Upper lobe of left lung (tissue), 6 donors: ENCODE measurements at regions not wholly inside any gene's neighbourhood (a gene's known extent, or its start where the extent isn't known, plus 50 kb on each side); places are given as distances from the start of the nearest gene placed in this dataset.

Experiments
- ATAC-seq, 2 donors: fragments of 200-7000 bp; cut with Tn5 transposase; one replicate each; pipeline ENCODE4 v1.9.1; 2022; ENCODE audit warnings: mild to moderate bottlenecking in 2 of 2, moderate library complexity in 2 of 2; ENCODE audit not compliant: low FRiP score in 2 of 2
- DNase-seq, 2 donors: peaks; one replicate each; pipeline ENCODE4 v3.0.0-alpha.2; 2019 to 2020
- H3K27ac ChIP-seq, 4 donors: fragments of 200-600 bp; sonication (generic); one replicate each; pipeline ENCODE4 v1.5.1; 2016 to 2019
- H3K27me3 ChIP-seq, 4 donors: fragments of 200-600 bp; sonication (generic); one replicate each; pipeline ENCODE4 v1.5.1; 2017 to 2019
- H3K36me3 ChIP-seq, 4 donors: fragments of 200-600 bp; sonication (generic); one replicate each; pipeline ENCODE4 v1.5.1; 2016 to 2019
- H3K4me1 ChIP-seq, 4 donors: fragments of 200-600 bp; sonication (generic); one replicate each; pipeline ENCODE4 v1.5.1; 2018 to 2019
- H3K4me3 ChIP-seq, 4 donors: fragments of 200-600 bp; sonication (generic); one replicate each; pipeline ENCODE4 v1.5.1; 2017 to 2019; ENCODE audit warnings: mild to moderate bottlenecking in 2 of 4, moderate library complexity in 1 of 4
- H3K9me3 ChIP-seq, 4 donors: fragments of 200-600 bp; sonication (generic); one replicate each; pipeline ENCODE4 v1.5.1; 2018 to 2019
- EP300 ChIP-seq, 4 donors: sonication (generic); formaldehyde crosslinking; IDR thresholded peaks; one replicate each; pipeline ENCODE4 v1.5.1; 2017; ENCODE audit warnings: antibody characterized with exemption in 4 of 4, control low read depth in 2 of 4
- POLR2A ChIP-seq, 4 donors: fragments of 450-650 bp; IDR thresholded peaks; one replicate each; pipeline ENCODE4 v1.5.1; 2016 to 2017; ENCODE audit warnings: antibody characterized with exemption in 4 of 4, mild to moderate bottlenecking in 2 of 4
- POLR2AphosphoS5 ChIP-seq, 2 donors: sonication (generic); formaldehyde crosslinking; IDR thresholded peaks; one replicate each; pipeline ENCODE4 v1.5.1; 2017; ENCODE audit warnings: antibody characterized with exemption in 2 of 2
- WGBS, 2 donors: methylation state at CpG; one replicate each; pipeline ENCODE4 v1.1.5; 2017 to 2018; 5-methylcytosine and 5-hydroxymethylcytosine counted together
- TF ChIP-seq, protein P1 (sequence below), 6 experiments: fragments of 450-650 bp in 4 of 6; fragments of 200-600 bp in 2 of 6; sonication (generic) in 2 of 6; IDR thresholded peaks; one replicate each; pipeline ENCODE4 v1.5.1; 2016 to 2019; ENCODE audit warnings: antibody characterized with exemption in 6 of 6
- donor health status: DM: no; HTN: no; CAD: no; lungs with moderate emphysema.
- donor health status: DM: no; HTN: yes; CAD: no; lungs with severe emphysema.

DNA sequence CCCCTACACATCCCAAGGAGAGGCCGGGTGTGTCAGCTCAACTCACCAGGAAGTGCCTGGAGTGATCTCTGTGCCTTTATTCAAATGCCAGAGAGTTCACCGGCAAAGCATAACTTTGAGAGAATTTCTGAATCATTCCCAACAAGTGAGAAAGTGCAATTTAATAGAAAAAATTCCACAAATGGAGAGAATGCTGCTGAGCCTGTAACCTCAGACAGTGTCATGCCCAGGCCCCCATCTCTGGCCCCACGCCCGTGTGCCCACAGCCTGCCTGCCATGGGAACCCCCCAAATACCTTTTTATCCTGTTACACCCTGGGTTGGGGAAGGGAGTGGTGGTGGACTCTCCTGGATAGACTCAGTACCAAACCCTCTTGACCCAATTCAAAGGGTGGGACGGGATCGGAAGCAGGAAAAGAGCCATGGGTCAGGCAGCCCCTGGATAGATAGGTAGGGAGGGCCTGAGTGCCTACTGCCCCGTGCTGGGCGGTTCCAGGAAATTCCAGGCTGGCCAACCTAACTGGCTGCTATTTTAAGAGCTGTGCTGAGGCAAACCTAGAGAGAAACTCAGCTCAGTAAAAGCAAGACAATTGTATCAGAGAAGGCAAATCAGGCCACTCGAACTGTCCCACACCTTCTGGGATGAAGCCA, 179.0 kb upstream of the FOXA2 start:
- H3K4me3 ChIP-seq = no peak overlapping the region
- TF ChIP-seq POLR2AphosphoS5 (IDR thresholded peaks at IDR 0.05) = peak in 1 of 2 donors; percentile 32
- TF ChIP-seq EP300 (IDR thresholded peaks at IDR 0.05) = peak in 1 of 4 donors; percentile 42
- no peak for TF ChIP-seq POLR2A (IDR thresholded peaks at IDR 0.05)
- H3K27me3 ChIP-seq = no peaks in the 10 kb centered on the region
- no peaks in the 10 kb centered on the region for H3K9me3 ChIP-seq
- 41 to 44% methylated on average over 8 to 9 of the region's 9 CpGs for WGBS, 2 donors
- H3K36me3 ChIP-seq = no peaks in the 10 kb centered on the region
- peaks cover 16 to 22% (median 20%) of the 10 kb centered on the region in 4 donors for H3K4me1 ChIP-seq
- peak; percentile 42 to 70 for DNase-seq
- peak; percentile 38 to 81 for ATAC-seq
- peak overlapping the region; percentile 43 to 80 (median 66) for H3K27ac ChIP-seq

DNA sequence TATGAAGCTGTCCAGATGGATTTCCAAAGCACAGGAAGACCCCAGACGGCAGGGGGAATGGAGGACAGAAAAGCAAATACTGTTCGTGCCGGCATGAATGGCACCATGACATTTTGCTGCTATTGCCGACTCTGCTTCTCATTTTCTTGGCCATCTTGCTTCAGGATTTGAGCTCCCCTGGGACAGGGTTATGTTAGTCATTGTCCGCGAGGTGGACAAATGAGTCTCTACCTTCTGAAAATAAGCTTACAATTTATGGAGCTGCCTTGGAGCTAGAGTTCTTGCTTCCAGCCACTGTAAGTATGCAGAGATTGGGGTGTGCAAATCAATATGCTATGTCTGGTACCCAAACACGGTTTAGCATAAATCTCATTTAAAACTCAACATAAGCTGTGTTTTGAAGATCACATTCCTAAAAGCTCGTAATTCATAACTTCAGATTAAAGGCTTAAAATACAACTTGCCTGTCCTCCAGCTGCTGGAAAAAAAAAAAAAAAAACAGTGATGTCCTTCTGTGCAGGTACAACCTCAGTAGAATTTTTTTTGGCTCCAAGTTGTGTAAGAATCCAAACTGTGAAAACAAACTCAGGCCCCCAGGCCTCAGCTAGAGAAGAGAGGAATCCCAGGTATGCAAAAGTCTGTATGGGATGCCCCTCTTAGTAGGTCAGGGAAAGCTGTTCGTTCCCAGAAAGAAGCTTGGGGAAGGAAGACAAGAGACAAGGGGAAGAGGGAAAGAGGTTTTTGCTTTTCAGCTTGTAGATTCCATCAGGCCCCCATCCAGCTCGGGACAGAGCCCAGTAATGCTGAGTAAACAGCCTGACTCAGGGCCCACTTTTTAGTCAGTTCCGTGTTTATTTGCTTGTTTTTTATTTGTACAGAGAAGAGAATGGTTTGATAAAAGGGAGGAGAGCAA, 184.2 kb upstream of the FOXA2 start:
- H3K9me3 ChIP-seq = no peaks in the 10 kb centered on the region
- no peak overlapping the region for H3K4me3 ChIP-seq
- H3K36me3 ChIP-seq = no peaks in the 10 kb centered on the region
- DNase-seq (no peak), ATAC-seq (no peak)
- 72 to 74% methylated on average over 11 of the region's 11 CpGs for WGBS, 2 donors
- no peak overlapping the region for H3K27ac ChIP-seq
- H3K4me1 ChIP-seq = peaks cover 8 to 17% (median 10%) of the 10 kb centered on the region in 4 donors
- TF ChIP-seq EP300 (IDR thresholded peaks at IDR 0.05) (no peak), POLR2A (IDR thresholded peaks at IDR 0.05) (no peak), POLR2AphosphoS5 (IDR thresholded peaks at IDR 0.05) (no peak)
- TF ChIP-seq, protein P1, sequence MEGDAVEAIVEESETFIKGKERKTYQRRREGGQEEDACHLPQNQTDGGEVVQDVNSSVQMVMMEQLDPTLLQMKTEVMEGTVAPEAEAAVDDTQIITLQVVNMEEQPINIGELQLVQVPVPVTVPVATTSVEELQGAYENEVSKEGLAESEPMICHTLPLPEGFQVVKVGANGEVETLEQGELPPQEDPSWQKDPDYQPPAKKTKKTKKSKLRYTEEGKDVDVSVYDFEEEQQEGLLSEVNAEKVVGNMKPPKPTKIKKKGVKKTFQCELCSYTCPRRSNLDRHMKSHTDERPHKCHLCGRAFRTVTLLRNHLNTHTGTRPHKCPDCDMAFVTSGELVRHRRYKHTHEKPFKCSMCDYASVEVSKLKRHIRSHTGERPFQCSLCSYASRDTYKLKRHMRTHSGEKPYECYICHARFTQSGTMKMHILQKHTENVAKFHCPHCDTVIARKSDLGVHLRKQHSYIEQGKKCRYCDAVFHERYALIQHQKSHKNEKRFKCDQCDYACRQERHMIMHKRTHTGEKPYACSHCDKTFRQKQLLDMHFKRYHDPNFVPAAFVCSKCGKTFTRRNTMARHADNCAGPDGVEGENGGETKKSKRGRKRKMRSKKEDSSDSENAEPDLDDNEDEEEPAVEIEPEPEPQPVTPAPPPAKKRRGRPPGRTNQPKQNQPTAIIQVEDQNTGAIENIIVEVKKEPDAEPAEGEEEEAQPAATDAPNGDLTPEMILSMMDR (IDR thresholded peaks at IDR 0.05) = no peak
- no peaks in the 10 kb centered on the region for H3K27me3 ChIP-seq

DNA sequence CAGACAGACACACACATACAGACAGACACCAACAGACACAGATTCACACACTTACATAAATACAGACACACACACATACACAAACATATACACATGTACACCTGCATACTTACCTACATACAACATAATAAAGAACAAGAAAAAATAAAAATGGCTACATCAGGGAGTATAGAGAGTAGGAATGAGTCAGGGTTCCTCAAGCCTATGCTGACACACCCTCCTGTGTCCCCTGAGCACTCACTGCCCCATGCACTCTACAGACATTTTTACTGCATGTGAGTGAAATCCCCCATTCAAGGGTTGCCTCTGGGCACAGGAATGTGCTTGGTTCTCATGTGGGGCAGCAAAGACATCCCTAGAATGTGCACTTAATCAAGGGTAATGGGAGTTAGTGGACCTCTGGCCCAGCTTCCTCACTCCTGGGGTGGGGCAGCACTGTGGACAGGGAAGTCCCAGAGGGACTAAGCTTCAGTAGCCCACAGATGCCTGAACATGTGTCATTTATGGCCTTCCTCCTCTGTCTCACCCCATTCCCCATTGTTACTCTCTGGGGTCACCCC, 185.9 kb upstream of the FOXA2 start:
- Histone ChIP-seq H3K4me3 (no peak overlapping the region), H3K4me1 (peaks cover 0 to 5% (median 0%) of the 10 kb centered on the region in 4 donors), H3K9me3 (no peaks in the 10 kb centered on the region), H3K27me3 (no peaks in the 10 kb centered on the region), H3K36me3 (no peaks in the 10 kb centered on the region), H3K27ac (no peak overlapping the region)
- ATAC-seq = no peak
- TF ChIP-seq POLR2A (IDR thresholded peaks at IDR 0.05) (no peak), POLR2AphosphoS5 (IDR thresholded peaks at IDR 0.05) (no peak), EP300 (IDR thresholded peaks at IDR 0.05) (no peak)
- TF ChIP-seq, protein P1 (IDR thresholded peaks at IDR 0.05) = no peak
- DNase-seq = no peak

DNA sequence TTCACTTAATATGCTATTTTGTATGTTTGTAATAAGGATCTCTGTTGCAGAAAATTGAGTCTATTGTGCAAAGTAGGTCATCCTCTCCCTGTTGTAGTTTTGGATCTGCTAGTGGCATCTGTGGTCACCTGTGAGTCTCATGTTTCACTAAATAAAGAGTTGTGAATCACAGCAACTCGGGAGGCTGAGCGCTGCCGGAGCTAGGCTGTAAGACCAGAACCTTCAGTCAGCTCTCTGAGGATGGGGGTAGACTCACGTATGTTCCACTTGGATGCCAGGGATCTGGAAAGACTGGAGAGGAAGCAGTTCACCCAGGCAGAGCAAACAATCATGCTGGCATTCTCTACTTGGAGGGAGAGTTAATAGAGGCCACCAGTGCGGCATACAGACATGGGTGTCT, 187.3 kb upstream of the FOXA2 start:
- Histone ChIP-seq H3K27ac (no peak overlapping the region), H3K4me3 (no peak overlapping the region), H3K27me3 (no peaks in the 10 kb centered on the region), H3K36me3 (no peaks in the 10 kb centered on the region), H3K9me3 (no peaks in the 10 kb centered on the region), H3K4me1 (peaks cover 0 to 5% (median 0%) of the 10 kb centered on the region in 4 donors)
- TF ChIP-seq EP300 (IDR thresholded peaks at IDR 0.05) (no peak), POLR2A (IDR thresholded peaks at IDR 0.05) (no peak), POLR2AphosphoS5 (IDR thresholded peaks at IDR 0.05) (no peak)
- TF ChIP-seq, protein P1 (IDR thresholded peaks at IDR 0.05) = no peak
- DNase-seq (no peak), ATAC-seq (no peak)
- 93 to 95% methylated on average over 5 of the region's 5 CpGs for WGBS, 2 donors

DNA sequence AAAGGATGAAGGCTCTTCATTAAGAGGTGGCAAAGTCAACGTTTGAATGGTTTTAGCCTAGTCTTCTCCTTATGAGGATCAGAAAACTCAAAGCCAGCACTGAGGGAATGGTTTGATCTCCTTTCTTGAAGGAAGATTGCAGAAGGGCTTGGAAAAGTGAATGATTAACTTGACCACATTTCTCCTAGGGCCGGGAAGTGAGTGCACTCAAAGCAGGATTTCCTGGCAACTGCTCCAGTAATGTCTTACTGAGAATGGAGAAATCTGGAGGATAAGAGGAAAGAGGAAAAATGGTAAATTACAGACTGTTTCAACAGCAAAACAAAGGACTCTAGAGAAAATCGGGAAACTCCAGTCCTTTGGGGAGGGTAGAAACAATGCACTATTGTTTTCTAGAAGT, 189.0 kb upstream of the FOXA2 start:
- TF ChIP-seq EP300 (IDR thresholded peaks at IDR 0.05) (no peak), POLR2A (IDR thresholded peaks at IDR 0.05) (no peak), POLR2AphosphoS5 (IDR thresholded peaks at IDR 0.05) (no peak)
- TF ChIP-seq, protein P1 (IDR thresholded peaks at IDR 0.05) = no peak
- no peak overlapping the region for H3K4me3 ChIP-seq
- no peaks in the 10 kb centered on the region for H3K36me3 ChIP-seq
- no peaks in the 10 kb centered on the region for H3K27me3 ChIP-seq
- no peaks in the 10 kb centered on the region for H3K9me3 ChIP-seq
- no peak overlapping the region for H3K27ac ChIP-seq
- peaks cover 0 to 5% (median 0%) of the 10 kb centered on the region in 4 donors for H3K4me1 ChIP-seq
- 29 to 34% methylated on average over 3 of the region's 3 CpGs for WGBS, 2 donors
- ATAC-seq (no peak), DNase-seq (no peak)
